ENCODE measurements at regions not wholly inside any gene's neighbourhood (a gene's known extent, or its start where the extent isn't known, plus 50 kb on each side); places are given as distances from the start of the nearest gene placed in this dataset.

- TF ChIP-seq, protein P1, sequence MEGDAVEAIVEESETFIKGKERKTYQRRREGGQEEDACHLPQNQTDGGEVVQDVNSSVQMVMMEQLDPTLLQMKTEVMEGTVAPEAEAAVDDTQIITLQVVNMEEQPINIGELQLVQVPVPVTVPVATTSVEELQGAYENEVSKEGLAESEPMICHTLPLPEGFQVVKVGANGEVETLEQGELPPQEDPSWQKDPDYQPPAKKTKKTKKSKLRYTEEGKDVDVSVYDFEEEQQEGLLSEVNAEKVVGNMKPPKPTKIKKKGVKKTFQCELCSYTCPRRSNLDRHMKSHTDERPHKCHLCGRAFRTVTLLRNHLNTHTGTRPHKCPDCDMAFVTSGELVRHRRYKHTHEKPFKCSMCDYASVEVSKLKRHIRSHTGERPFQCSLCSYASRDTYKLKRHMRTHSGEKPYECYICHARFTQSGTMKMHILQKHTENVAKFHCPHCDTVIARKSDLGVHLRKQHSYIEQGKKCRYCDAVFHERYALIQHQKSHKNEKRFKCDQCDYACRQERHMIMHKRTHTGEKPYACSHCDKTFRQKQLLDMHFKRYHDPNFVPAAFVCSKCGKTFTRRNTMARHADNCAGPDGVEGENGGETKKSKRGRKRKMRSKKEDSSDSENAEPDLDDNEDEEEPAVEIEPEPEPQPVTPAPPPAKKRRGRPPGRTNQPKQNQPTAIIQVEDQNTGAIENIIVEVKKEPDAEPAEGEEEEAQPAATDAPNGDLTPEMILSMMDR (IDR thresholded peaks at IDR 0.05; ENCODE audit: poor library complexity) = no peak
- TF ChIP-seq EZH2 (IDR thresholded peaks at IDR 0.05; ENCODE audit: borderline replicate concordance) (no peak), EZH2phosphoT487 (IDR thresholded peaks at IDR 0.05; ENCODE audit: low read depth, severe bottlenecking, unreplicated experiment) (no peak)
Measured at GRCh38 chr2:2690985-2691384, 359.9 kb upstream of the MYT1L start.
